ENCODE measurements at regions not wholly inside any gene's neighbourhood (a gene's known extent, or its start where the extent isn't known, plus 50 kb on each side); places are given as distances from the start of the nearest gene placed in this dataset.

DNA sequence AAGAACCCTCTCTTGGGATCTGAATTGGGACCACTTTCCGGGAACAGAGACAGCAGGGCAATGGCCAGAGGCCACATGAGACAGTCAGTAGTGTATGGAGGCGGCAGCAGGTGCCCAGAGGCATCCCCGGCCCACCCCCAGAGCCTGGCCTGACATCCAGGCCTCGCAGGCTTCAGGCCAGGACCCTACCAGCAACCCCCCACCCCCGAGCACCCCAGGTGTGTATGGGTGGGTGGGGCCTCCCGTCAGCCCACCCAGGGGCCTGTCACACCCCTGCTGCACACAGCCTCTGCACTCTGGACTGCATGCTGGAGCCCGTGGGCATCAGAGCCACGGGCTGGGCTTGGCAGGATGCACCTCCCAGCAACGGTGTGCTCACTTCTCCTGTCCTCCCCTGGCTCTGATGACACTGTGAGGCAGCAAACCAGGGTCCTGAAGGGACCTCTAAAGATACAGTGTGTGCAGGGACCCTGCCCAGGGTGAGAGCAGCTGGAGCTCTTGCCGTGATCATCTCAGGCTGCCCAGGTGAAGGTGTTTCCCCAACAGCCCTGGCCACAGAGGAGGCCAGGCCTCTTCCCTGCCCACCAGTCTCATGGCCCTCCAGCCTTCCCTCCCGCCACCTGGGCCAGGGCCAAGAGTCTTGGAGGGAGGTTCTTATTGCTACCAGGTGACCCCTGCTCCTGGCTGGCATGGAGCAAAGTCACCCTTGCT lies 88.8 kb upstream of the SEPTIN5 start:
- DNase-seq = no peak

DNA sequence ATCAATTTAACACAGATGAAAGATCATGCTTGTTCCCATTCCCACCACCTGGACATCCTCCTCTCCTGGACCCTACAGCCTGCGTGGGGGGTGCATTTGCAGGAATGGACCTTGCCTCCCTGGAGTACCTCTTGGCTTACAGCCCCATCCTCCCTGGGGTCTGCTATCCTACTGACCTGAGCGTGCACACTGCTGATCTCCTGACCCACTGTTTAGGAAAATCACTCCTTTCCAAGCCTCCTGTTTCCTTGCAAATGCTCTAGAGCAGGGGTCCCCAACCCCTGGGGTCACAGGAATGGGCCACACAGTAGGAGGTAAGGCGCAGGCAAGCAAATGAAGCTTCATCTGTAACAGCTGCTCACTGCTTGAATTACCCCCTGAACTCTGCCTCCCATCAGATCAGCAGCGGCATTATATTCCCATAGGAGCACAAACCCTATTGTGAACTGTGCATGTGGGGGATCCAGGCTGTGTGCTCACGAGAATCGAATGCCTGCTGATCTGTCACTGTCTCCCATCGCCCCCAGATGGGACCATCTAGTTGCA lies 88.2 kb upstream of the SEPTIN5 start:
- no peak for DNase-seq

DNA sequence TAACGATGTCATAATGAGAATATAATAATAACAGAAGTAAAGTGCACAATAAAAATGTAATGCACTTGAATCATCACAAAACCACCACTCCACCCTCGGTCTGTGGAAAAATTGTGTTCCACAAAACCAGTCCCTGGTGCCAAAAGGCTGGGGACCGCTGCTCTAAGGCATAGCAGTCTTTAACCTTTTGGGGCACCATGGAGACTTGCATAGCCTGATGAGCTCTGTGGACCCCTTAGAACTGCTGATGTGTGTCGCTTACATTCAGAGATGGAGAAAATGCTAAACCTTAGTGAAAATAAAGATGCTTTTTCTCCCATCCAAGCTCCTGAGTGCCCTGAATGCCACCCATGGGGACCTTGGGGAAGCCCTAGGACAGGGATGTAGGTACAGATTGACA lies 87.6 kb upstream of the SEPTIN5 start:
- no peak for DNase-seq

DNA sequence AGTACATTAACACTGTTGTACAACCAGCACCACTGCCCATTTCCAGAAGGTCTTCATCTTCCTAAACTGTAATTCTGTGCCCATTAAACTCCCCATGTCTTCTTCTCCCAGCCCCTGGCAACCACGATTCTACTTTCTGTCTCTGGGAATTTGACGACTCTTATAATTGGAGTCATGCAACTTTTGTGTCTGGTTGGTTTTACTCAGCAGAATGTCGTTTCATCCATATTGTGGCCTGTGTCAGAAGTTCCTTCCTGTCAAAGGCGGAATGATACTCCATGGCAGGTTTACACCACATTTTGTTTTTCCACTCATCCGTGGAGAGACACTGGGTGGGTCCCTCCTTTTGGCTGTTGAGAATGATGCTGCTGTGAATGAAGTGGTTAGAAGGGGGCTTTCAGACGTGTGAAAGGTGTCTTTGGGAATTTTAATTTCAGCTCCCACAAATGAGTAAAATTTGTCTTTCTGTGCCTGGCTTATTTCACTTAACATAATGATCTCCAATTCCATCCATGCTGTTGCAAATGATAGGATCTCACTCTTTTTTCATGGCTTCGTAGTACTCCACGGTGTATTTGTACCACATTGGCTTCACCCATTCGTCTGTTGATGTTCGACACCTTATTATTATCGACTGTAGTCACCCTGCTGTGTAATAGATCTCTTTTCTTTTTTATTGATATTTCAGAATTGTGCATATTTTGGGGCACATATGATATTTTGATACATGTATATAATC lies 86.1 kb upstream of the SEPTIN5 start:
- no peak for DNase-seq

DNA sequence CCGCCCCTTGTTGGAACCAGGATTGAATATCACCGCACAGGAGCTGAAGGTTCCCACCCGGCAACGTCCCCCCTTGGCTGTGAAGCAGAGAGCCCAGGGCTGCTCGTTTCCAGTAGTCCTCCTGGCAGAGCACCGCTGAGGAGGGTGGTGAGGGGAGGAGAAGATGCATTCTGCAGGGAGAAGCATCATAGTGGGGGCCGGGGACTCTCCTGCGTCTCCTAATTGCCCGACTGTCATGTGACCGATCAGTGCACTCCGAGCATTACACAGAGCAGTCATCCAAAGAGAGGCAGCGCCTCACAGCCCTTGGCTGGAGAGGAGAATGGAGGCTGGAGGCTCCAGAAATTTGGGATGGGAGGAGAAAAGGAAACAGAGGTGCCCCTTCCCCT lies 85.0 kb upstream of the SEPTIN5 start:
- no peak for DNase-seq

DNA sequence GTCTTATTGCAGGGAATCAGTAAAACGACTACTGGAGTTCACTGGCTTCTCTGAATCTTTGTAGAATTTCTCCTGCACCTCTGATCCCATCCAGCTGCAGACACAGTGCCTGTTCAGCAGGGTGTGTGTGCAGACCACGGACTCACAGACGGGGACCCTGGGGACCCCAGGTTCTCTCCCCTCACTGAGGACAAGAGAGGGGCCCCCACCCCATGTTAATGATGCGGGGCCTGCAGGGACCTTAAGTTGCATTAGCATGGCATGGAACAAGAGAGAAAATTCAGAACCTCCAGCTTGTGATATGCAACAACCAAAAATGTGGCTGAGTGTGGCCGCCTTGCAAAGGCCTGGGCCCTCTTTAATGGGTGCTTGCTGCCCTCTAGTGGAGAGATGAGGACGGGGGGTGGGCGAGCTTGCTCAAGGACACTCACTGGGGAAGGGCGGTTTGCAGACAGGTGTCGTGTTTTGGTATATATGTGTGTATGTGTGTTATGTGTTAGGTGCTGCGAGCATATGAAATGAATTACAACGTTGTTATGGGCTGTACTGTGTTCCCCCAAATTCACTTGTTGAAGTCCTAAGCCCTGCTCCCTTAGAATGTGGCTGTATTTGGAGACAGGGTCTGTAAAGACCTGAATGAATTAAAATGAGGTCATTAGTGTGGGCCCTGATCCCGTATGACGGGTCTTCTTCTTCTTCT lies 84.4 kb upstream of the SEPTIN5 start:
- DNase-seq = peak; percentile 36

DNA sequence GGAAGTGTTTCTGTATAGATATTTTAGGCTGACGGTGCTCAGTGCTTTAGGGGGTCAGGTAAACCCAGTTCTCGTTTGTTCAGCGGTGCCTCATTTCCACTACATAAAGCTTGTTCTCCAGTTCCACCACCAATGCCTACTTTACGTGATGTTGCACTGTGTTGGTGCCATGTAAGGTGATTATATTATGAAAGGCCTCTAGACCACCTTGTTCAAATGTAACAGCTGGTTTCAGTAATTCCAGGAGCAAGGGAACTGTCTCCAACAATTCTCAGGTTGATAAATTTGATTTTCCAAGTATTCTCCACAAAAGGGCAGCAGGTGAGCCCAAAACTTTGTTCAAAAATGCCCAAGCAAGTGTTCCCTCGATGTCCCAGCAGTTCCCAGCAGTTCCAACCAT lies 83.7 kb upstream of the SEPTIN5 start:
- no peak for DNase-seq

DNA sequence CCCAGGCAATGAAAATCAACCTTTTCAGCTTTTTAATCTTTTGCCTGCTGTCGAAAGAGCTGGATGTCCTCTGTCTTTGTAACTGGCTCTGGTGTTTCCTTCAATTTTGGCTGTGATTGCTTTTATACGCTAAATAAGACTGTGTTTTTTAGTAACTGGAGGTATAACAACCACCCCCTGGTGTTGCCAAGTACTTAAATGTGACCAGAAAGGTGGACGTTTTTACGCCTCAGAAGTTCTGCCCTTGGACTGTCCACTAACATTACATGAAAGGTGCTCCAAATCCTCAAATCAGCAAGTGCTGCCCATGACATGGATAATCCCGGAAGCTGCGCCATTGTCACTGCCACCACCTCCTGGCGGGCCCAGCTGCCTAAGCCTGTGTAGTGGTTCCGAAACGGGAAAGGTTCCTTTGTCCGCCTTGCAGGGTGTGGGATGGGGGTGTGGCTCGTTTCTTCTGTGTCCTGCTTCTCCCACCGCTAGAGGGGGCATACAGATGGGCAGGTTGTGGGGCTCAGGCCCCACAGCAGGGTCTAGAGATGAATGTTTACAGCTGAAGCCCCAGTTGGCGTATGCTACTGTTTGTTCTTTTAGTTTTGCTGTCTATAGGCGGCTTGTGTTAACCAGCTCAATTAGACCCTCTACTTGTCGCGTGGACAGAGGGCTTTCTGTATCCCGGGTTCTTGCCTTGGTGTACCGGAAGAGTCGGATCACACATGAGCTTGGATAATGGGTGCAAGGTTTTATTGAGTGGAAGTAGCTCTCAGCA lies 82.2 kb upstream of the SEPTIN5 start:
- no peak for DNase-seq

DNA sequence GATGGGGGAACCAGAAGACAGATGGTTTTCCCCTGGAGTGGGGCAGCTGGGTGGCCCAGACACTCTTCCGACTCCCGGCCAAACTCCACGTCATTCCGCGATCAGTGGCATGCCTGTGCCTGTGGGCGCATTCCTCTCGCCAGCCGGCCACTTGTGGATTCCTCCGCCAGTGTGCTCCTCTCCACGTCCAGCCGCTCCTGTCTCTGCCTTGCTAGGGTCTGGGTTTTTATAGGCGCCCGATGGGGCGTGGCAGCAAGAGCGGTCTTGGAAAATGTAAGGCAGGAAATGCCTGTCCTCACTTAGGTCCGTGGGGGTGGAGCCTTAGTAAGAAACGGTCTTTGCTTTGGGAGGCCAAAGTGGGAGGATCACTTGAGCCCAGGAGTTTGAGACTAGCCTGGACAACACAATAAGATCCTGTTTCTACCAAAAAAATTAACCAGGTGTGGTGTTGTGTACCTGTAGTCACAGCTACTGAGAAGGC lies 81.6 kb upstream of the SEPTIN5 start:
- DNase-seq = no peak

DNA sequence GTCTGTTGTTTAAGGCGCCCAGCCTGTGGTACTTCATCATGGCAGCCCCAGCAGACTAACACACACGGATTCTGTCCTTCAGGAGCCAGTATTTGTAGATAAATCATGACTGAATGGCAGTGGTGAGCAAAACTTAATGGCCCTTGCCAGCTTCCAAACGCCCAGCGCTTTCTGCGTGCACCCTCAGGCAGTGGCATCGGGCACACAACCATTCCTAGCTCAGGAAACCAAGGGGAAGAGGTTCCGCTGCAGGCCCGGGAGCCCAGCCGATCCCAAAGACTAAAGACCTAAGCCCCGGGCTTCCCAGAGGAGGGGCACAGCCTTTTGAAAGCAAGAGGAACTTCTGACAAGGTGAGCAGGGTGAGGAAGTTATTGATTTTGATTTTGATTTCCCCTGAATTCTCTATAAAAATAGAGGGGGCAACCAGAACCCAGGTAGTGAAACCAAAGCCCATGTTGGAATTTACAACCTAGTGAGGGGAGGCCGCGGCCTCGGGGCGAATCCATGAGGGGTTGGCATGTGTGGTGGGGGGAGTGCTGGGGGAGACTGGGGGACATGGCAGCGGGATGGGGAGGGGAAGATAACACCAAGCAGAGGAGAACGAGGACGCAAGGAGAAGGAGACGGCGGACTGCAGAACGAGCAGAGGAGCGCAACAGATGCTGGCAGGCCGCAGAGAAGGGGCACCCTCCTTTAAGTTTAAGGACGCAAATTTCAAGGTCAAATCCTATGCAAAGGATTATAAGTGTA lies 79.9 kb upstream of the SEPTIN5 start:
- no peak for DNase-seq

DNA sequence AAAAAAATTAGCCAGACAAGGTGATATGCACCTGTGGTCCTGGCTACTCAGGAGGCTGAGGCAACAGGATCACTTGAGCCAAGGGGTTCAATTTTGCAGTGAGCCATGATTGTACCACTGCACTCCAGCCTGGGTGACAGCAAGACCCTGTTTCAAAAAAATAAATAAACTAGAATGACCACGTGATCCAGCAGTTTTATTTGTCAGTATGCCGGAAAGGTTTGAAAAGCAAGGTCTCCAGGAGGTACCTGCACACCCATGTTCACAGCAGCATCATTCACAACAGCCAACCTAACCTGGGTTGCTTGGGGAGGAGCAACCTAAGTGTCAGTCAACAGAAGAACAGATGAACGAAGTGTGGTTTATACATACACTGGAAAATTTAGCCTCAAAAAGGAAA lies 78.7 kb upstream of the SEPTIN5 start:
- no peak for DNase-seq

DNA sequence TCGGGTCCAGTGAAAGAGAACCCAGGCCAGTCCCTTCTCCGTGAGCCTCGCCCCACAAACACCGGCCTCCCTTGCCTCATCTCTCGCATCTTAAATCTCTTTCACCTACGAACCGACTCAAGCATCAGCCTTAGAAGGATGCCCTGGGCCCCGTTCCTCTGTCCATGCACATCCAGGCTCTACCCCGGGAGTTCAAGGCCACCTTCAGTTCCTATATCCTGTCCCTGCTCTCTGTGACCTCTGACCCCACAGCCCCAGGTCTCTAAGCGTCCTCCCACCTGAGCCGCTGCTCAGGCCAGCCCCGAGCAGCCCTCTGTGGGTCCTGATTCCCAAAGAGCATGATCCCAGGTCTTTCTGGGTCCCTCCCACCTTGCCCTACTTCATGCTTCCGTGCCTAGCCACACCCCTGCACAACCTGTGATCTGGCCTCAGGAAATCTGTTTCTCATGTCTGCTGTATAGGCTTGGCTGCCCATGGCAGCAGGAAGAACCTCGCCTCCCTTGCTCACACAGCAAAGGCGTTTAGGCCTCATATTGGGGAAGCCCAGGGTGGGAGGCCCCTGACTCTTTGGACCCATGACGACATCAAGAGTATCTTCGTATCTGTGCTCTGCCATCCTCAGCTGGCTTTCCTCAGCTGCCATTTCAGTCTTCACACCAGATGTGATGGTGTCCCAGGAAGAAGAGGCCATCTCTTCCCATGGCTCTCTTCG lies 77.5 kb upstream of the SEPTIN5 start:
- no peak for DNase-seq

DNA sequence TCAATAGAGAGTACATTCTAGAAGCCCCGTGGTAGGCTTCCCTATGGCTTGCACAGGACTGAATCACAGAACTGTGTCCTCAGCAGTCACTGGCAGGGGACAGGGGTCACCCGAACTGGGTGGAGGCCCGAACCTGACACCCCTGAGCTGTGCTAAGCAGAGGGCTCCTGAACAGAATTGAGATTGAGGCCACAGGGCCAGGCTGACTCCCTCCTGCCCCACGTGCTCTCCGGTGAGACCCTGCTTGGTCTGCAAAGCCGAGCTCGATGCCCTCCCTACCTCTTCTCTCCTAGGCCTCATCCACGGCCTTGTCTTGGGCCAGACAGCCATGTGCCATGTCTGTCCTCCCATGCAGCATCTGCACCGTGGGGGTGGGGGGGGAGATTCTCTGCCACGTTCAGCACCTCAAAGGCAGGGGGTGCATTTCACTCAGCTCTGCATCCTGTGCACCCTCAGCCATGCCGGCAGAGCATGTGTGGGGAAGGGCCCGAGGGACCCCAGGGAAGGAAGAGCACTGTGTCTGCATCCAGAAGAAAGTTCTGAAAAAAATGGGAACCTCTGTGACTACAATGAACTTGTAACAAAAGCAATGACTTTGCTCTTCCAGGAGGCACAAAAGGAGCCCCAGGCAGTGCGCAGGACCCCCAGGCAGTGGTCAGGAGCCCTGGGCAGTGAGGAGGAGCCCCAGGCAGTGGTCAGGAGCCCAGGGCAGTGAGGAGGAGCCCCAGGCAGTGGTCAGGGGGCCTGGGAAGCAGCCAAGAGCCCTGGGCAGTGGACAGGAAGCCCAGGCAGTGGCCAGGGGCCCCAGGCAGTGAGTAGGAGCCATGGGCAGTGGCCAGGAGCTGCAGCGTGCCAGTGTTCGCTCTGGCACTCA lies 76.7 kb upstream of the SEPTIN5 start:
- DNase-seq = no peak

DNA sequence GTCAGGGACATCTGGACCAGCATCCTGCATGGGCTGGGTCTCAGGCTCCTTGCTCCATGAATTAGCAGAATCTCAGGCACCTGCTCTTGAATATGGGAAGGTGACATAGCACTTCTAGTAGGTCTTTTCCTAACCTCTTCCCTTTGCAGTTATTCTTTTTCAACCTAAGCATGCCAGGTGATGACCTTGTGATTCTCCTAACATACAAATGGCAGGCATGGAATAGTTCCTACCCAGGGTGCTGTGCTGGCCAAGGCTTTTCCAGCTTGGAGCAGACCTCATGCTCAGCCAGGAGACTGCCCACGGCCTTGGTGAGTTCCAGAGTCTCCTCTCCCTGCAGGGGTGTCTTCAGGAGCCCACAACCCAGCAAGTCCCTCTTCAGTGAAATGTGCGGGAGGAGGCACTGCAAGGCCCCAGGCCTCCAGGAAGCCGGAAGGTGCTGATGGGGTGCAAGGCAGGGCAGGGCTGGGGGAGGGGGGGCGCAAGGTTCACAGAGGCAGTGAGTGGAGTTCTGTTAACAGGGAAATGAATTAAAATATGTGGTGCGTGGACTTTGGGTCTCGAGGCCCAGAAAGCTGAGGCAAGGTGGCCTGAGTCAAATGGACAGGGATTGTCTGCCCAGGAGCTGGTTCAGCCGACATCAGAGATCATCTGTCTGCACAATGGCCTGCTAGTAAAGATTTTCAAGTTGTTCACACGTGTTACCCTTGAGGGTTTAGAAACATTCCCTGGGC lies 75.9 kb upstream of the SEPTIN5 start:
- no peak for DNase-seq

DNA sequence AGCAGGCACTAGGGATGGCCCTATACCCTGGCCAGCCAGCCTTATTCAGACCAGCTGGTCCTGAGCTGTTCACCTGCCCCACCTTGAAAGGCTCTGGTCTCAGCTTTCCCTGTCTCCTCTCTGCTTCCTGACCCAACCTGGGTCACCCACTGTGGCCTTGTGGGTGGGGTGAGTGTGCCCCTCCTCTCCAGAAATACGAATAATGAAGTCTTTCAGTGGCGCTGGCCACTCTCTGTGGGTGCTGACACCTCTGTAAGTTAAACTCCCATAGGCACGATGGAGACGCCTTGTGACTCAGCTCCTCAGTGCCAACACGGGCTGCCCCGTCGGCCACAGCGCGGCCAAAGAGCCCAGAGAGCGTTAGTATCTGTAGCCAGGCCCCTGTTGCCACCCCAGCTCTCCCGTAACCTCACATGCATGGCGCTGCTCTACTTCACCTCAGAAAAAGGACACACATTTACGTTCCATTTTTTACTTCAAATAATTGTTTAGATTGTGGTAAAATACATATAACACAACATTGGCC lies 74.6 kb upstream of the SEPTIN5 start:
- DNase-seq = no peak

DNA sequence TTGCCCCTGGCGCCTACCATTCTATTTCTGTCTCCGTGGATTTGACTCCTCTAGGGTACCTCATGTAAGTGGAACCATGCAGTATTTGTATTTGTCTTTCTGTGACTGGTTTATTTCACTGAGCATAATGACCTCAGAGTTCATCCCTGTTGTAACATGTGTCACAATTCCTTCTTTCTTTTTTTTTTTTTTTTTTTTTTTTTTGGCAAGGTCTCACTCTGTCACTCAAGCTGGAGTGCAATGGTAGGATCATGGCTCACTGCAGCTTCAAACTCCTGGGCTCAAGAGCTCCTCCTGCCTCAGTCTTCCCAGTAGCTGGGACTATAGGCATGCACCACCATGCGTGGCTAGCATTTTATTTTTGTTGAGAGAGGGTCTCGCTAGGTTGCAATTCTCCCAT lies 74.0 kb upstream of the SEPTIN5 start:
- no peak for DNase-seq

DNA sequence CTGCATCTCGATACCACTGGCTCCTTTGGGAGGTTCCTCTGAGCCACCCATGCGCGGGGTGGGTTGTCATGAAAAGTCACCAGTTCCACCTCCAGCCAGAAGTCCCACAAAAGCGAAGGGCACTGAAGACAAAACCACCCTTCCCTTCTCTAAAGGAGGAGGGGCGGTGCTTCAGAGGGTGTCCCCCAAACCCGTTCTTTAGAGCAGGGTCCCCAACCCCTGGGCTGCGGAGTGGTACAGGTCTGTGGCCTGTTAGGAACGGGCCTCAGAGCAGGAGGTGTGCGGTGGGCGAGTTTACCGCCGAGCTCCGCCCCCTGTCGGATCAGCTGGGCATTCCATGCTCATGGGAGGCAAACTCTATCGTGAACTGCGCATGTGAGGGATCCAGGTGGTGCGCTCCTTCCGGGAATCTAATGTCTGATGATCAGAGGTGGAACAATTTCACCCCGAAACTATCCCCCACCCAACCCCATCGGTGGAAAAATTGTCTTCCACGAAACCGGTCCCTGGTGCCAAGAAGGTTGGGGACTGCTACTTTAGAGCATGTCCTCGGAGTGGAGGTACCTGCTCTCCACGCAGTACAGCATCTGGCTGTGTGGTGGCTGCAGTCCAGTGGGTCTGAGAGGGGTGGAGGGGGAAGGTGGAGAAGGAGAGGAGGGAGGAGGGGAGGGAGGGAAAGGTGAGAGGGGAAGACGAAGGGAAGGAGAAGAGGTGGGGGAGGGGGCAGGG lies 72.9 kb upstream of the SEPTIN5 start:
- DNase-seq = no peak

DNA sequence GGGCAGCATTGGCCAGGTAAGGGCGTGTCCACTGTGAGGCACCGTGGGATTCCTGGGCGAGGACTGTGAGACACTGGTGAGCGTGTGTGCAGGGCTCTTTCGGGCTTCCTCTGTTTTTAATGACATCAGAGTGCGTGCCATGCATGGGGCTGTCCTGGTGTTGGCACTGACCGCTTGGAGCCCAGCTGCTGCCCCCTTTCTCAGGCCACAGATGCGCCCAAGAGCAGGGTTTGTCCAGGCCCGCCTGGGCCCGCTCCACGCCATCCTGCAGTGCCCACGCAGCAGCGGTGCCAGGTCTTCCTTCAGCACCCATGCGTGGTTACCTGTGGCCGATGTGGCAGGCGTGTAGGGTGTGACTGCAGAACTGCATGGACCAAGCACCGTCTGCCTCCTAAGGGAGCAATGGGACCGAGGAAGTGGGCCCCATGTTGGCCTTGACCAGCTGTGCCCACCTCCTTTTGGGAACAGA lies 72.3 kb upstream of the SEPTIN5 start:
- DNase-seq = no peak
